ENCODE measurements at regions not wholly inside any gene's neighbourhood (a gene's known extent, or its start where the extent isn't known, plus 50 kb on each side); places are given as distances from the start of the nearest gene placed in this dataset.
A peak's percentile ranks its signal among the peaks of the same experiment; 100 is the strongest.
"Not testable (repeated sequence)": the region's sequence is repeated elsewhere in the genome, so short reads cannot be mapped to it uniquely, and the experiment has no call there.

- no peak for DNase-seq
These were observed 81.4 kb downstream of the ACAA2 start for GRCh38 chr18:49731860-49732311.

- no peak for DNase-seq
These were observed 81.9 kb downstream of the ACAA2 start for GRCh38 chr18:49731421-49731841.

GRCh38 chr18:49730951-49731391 is 82.4 kb downstream of the ACAA2 start:
- DNase-seq: no peak

- DNase-seq: peak; percentile 72 to 73
These were observed 84.8 kb downstream of the ACAA2 start for GRCh38 chr18:49728542-49728941.

- no peak for DNase-seq
These were observed 85.5 kb downstream of the ACAA2 start for GRCh38 chr18:49727816-49728215.

- DNase-seq: no peak
These were observed 86.7 kb downstream of the ACAA2 start for GRCh38 chr18:49726675-49726963.

DNA sequence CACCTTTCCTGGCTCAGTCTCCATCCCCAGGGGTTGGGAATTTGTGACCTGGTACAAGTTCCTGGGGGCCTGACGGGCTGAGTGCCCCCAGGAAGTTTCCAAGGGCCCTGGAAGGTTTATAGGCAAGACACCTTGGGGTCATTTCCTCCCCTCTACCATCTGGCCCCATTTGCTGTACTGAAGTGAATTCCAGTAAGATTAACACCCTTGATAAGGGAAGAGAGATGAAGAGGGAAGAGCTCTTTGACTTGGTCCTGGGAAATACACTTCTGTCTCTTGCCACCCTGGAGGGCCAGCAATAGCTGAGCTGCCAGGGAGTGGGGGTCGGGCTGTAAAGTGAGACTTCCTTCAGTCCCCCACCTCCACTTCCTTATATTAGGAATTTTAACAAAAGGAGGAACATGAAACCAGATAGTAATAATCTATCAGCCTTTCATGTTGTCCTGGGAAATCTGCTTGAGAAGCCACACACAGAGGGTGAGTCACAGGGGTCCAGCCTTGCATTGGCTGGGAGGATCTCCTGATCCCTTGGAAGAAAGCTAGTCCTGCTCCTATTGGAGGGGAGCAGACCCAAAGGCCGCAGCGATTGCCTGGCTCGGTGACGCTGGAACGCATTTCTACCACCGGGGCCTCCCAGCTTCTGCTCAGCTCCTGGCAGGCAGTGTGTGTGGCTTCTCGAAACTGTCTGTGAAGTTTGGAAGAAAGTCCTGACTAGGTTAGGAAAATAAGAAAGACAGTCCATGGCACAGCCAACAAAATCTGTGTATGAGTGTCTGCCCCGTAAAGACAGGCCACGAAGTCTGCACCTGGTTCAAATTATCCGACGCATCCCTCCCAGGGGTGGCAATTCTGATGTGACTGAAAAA is 87.3 kb downstream of the ACAA2 start:
- no peak for DNase-seq

GRCh38 chr18:49723648-49724180 is 89.6 kb downstream of the ACAA2 start:
- peak; percentile 24 to 29 for DNase-seq

- DNase-seq: no peak
These were observed 90.9 kb downstream of the ACAA2 start for GRCh38 chr18:49722477-49722876.

GRCh38 chr18:49721981-49722380 is 91.4 kb downstream of the ACAA2 start:
- no peak for DNase-seq

GRCh38 chr18:49720944-49721343 is 92.4 kb downstream of the ACAA2 start:
- not testable (repeated sequence) for DNase-seq

DNA sequence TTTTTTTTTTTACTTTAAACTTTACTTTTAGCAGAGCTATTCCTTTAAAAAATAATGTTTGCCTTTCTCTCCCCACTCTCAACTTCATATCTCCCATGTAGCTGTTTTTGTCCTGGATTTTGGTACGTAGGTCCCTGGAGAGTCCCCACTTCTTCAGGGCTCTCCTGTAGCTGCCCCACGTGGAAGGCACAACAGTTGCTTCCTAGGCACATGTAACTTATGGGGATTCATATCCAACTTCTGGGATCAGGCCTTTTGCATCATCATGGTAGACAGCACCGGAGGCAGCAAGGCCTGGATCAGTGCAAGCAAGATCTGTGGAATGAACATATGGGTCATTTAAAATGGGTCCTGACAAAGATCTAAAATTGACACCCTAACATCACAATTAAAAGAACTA is 95.7 kb downstream of the ACAA2 start:
- DNase-seq: no peak

DNA sequence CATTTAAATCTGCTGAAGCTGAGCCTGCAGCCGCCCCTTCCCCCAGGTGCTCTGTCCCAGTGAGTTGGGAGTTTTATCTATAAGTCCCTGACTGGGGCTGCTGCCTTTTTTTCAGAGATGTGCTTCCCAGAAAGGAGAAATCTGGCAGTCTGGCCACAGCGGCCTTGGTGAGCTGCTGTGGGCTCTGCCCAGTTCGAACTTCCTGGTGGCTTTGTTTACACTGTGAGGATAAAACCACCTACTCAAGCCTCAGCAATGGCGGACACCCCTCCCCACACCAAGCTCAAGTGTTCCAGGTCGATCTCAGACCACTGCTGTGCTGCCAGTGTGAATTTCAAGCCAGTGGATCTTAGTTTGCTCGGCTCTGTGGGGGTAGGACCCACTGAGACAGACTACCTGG is 97.3 kb downstream of the ACAA2 start:
- DNase-seq: no peak

DNA sequence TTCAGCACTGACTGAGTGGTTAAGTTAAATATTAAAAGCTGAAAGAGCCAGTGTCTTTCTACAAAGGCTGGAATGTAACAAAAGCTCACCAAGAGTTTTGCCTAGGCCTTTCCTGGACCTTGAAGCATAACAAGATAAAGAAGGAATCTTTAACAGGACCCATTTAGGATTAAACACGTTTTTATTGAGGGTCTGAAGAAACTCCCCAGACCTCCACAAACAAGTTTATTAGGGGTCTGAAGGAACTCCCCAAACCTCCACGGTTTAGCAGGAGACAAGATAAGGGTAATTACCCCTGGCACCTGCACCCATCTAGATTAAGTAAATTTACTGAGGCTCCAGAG is 104.0 kb downstream of the ACAA2 start:
- DNase-seq: no peak

DNA sequence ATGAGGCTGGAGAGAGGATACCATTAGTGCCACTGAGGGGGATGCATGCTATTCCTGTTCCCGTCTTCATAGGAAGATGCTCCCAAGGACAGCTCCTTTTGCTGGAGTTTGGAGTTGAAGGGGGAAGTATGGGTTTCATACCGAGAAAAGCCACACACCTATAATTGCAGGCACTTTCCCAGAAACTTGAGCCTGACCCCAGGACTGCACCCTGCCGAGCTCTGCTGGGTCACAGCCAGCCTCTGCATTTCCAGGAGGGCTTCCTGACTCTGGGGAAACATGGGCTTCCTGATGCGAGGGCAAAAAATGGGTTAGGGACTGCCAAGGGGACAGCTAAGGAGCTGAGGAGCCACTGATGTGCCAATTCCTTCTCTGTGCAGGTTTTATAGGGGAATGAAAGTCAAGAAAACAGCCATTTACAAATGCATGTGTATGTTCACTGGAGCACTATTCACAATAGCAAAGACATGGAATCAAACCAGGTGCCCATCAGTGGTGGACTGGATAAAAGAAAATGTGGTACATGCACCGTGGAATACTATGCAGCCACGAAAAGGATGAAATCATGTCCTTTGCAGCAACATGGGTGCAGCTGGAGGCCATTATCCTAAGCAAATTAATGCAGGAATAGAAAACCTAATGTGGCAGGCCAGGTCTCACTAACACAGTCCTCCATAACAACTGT is 104.5 kb downstream of the ACAA2 start:
- DNase-seq: no peak

- DNase-seq: no peak
These were observed 105.7 kb downstream of the ACAA2 start for GRCh38 chr18:49707599-49707998.

DNA sequence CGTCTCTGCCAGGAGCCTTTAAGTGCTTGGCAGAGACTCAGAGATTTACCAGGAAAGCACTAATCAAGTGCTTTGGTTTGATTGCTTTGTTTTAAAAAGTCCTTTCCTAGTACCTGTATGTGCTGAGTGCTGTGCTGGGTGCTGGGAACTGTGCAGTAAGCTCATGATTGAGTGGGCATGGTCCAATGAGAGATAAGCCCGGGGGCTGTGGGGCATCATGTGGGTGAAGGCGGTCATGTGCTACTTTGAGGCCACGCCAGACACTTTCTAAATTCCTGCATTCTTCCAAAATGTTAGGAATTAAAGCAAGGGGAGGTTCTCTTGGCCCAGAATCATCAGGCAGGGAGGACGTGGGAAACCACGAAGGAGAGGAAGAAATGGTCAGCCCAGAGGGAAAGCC is 109.0 kb downstream of the ACAA2 start:
- DNase-seq: no peak

DNA sequence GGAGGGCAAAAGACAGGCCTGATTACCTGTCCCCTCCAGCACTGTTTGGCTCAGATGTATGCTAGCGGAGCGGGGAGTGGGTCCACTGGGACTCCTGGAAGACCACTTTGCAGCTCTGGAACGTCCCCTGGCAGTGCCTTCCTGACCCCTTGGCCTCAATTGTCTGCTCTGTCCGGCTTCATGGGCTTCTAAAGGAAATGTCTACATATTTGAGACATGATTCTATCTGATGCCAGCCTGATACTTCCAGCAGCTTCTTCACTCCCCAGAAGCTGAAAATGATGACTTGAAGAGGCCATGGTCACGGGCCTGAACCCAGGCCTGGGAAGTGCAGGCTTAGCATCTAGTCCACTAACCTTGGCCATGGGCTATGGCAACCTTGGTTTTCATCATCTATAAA is 112.1 kb downstream of the ACAA2 start:
- DNase-seq: no peak

DNA sequence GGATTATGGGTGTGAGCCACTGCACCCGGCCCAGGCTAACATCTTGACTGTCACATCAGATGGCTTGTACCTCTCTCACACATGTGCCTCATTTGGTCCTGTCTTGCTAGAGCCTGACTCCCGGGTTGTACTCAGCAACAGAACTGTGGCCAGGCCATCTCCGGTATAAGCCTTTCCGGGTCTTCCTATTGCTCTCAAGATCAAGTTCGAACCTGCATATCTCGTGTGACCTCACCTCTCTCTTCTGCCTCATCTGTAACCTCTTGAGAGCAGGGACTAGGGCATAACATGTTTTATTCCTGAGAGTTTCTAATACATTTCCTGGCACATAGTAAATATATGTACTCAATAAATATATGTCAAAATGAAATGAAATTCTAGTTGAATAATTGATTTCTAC is 114.0 kb downstream of the ACAA2 start:
- no peak for DNase-seq

- DNase-seq: no peak
These were observed 114.8 kb downstream of the ACAA2 start for GRCh38 chr18:49698525-49699025.

DNA sequence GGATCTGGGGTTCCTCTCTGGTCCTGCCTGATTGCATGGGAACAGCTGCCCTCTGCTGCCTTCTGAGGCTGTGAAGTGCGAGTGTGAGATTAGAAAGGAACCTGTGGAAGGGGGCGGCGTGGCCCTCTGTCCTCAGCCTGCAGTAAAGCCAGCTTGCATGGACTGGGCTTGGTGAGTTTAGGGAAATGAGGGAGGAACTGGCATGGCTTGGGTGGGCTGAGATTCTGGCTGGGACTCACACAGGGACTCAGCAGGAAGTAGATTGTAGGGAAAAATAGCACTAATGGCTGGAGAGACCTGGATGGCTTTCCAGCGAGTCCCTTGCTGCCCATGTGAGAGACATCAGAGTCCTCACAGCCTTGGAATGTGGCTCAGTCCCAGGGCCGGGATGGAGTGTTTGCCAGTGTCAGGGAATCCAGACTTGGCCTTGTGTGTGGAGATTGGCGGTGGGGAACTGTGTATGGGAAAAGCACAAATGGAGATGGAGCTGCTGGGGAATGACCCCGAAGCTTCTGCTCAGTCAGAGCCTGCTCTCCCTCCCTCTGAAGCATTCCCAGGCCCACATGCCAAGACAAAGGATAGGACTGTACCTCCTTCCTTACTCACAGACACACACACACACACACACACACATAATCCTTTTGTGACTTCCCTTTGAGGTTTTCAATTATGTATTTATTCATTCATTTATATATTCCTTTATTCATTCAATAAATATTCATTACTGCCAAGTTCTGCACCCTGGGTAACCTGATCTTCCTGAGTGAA is 115.4 kb downstream of the ACAA2 start:
- no peak for DNase-seq

DNA sequence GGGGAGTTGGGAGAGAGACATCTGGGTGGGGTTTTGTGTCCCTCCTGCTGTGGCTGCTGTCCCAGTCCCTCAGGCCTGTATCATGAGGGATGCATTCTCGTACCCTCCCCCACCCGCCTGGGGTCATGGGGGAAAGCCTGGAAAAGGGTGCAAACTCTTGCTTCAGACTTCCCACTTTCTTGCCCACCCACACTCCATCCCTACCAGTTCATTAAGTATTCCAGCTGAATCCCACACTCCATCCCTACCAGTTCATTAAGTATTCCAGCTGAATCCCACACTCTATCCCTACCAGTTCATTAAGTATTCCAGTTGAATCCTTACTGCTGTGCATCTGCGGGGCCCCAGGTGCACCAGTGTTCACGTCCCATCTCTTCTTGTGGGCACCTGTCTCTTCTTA is 116.3 kb downstream of the ACAA2 start:
- no peak for DNase-seq

DNA sequence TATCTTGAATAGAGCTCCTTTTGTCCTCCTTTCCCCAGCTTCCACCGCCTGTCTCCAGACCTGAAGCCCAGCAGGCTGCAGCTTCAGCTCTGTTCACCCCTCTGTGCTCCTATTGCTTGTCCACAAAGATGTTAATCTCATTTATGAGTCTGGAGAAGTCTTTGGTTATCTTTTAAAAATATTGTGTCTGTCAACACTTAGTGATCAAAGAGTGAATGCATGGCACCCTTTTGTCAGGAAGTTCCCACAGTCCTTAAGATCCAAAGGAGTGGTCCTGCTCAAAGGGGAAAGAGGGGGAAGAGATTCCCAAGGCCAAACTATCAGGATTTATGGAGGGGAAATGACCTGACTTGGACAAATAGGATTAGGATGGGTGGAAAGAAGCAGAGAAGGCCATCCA is 118.9 kb downstream of the ACAA2 start:
- DNase-seq: no peak

DNA sequence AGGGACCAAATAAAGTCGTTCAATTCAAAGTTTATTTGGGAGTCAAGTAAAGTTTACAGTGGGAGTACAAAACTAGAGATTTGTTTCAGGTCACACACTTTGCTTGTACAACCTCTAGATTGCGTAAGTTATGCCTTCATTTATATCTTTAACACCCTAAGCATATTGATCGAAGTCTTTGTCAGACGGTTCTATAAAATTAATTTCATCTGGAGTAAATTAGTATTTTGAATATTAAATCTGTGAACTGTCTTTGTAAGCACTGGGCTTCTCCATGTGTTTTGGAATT is 119.7 kb downstream of the ACAA2 start:
- no peak for DNase-seq

Data from activated T-cell treated with anti-CD3 and anti-CD28 coated beads, Interleukin-2, amount 50 U/mL, for 48 hours (primary cell).